Astrocyte (in vitro differentiated cells and primary cell): ENCODE measurements at regions not wholly inside any gene's neighbourhood (a gene's known extent, or its start where the extent isn't known, plus 50 kb on each side); places are given as distances from the start of the nearest gene placed in this dataset.

Source experiments
- DNase-seq: peaks from one replicate; pipeline ENCODE4 v3.0.0-alpha.2; 2010; ENCODE audit warnings: low read depth
- FAIRE-seq: peaks from 2 replicates; lab custom pipeline; 2011; peaks lifted over from hg19 to GRCh38; lab: Jason Lieb, UNC
- H2AFZ ChIP-seq: 2 replicates; pipeline ENCODE4 v1.6.0; 2012; ENCODE audit warnings: low read depth, low read length, inconsistent platforms
- H3K27ac ChIP-seq: 2 replicates; pipeline ENCODE4 v1.5.1; 2011; ENCODE audit warnings: low read depth, low read length, inconsistent platforms
- H3K27me3 ChIP-seq: 2 replicates; pipeline ENCODE4 v1.6.0; 2011; ENCODE audit warnings: low read length, inconsistent platforms; ENCODE audit not compliant: insufficient read depth
- H3K36me3 ChIP-seq: 2 replicates; pipeline ENCODE4 v1.5.1; 2011; ENCODE audit warnings: low read length, inconsistent platforms; ENCODE audit not compliant: insufficient read depth
- H3K4me1 ChIP-seq: 2 replicates; pipeline ENCODE4 v1.5.1; 2011; ENCODE audit warnings: low read length, inconsistent platforms; ENCODE audit not compliant: insufficient read depth
- H3K4me2 ChIP-seq: 2 replicates; pipeline ENCODE4 v1.6.0; 2012; ENCODE audit warnings: low read length, inconsistent platforms
- H3K4me3 ChIP-seq: 2 replicates; pipeline ENCODE4 v1.5.1; 2011; ENCODE audit warnings: low read depth, mild to moderate bottlenecking, low read length, inconsistent platforms; ENCODE audit not compliant: insufficient read depth
- H3K79me2 ChIP-seq: 2 replicates; pipeline ENCODE4 v1.6.0; 2012; ENCODE audit warnings: mild to moderate bottlenecking, low read length, inconsistent platforms; ENCODE audit not compliant: insufficient read depth
- H3K9ac ChIP-seq: 2 replicates; pipeline ENCODE4 v1.6.0; 2012; ENCODE audit warnings: mild to moderate bottlenecking, low read length, inconsistent platforms
- H3K9me3 ChIP-seq: 2 replicates; pipeline ENCODE4 v1.5.1; 2012; ENCODE audit warnings: low read depth, mild to moderate bottlenecking, low read length, inconsistent platforms; ENCODE audit not compliant: insufficient read depth
- H4K20me1 ChIP-seq: 2 replicates; pipeline ENCODE4 v1.6.0; 2012; ENCODE audit warnings: low read length, inconsistent platforms; ENCODE audit not compliant: insufficient read depth
- H3K27ac Mint-ChIP-seq: one replicate; pipeline ENCODE4 v1.8.0; 2021; ENCODE audit warnings: mild to moderate bottlenecking, mixed read lengths; ENCODE audit not compliant: unreplicated experiment
- H3K27me3 Mint-ChIP-seq: one replicate; pipeline ENCODE4 v1.8.0; 2021; ENCODE audit warnings: low read depth, mixed read lengths; ENCODE audit not compliant: unreplicated experiment
- H3K36me3 Mint-ChIP-seq: one replicate; pipeline ENCODE4 v1.8.0; 2021; ENCODE audit warnings: low read depth, mixed read lengths; ENCODE audit not compliant: unreplicated experiment
- H3K4me1 Mint-ChIP-seq: one replicate; pipeline ENCODE4 v1.8.0; 2021; ENCODE audit warnings: low read depth, mixed read lengths; ENCODE audit not compliant: unreplicated experiment
- H3K4me3 Mint-ChIP-seq: one replicate; pipeline ENCODE4 v1.8.0; 2021; ENCODE audit warnings: mild to moderate bottlenecking, moderate library complexity, mixed read lengths; ENCODE audit not compliant: unreplicated experiment
- H3K9me3 Mint-ChIP-seq: one replicate; pipeline ENCODE4 v1.8.0; 2021; ENCODE audit warnings: mild to moderate bottlenecking, mixed read lengths; ENCODE audit not compliant: unreplicated experiment
- EZH2 ChIP-seq: IDR thresholded peaks from 2 replicates; pipeline ENCODE4 v1.6.1; 2012; ENCODE audit warnings: mild to moderate bottlenecking, low read length, inconsistent platforms; ENCODE audit not compliant: insufficient read depth
- TF ChIP-seq, protein P1 (sequence below): IDR thresholded peaks from 2 replicates; pipeline ENCODE4 v1.5.1; 2011; ENCODE audit warnings: low read depth, mild to moderate bottlenecking, inconsistent platforms, low read length, moderate library complexity; ENCODE audit not compliant: insufficient read depth

DNA sequence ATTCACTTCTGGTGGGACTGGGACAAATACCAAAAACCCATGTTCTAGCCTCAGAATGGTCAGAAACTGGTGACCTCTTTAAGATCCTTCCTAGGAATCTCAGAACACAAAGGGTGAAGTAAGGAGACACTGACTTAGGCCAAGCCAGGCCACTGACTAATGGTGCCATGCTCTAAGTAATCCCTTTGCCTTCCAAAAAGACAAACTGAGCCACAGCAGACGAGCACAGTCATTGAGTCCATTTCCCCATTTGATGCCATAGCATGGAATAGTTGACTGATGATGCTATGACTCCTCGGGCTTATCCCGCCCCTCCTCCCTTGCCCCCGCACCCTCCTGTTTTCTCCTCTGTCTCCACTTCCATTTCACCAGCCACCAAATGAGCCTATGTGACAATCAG lies 145.8 kb upstream of the ZNF648 start:
- no peak overlapping the region for H3K4me3 ChIP-seq
- H3K36me3 ChIP-seq, result no peaks in the 10 kb centered on the region
- Mint-ChIP-seq H3K9me3 (no peaks in the 10 kb centered on the region), H3K27me3 (peaks cover 5% of the 10 kb centered on the region), H3K27ac (no peak overlapping the region), H3K36me3 (no peaks in the 10 kb centered on the region), H3K4me3 (no peak overlapping the region), H3K4me1 (peaks cover 28% of the 10 kb centered on the region)
- no peak overlapping the region for H3K9ac ChIP-seq
- H3K4me2 ChIP-seq, result no peak overlapping the region
- H4K20me1 ChIP-seq, result no peaks in the 10 kb centered on the region
- no peak overlapping the region for H2AFZ ChIP-seq
- H3K27ac ChIP-seq, result no peak overlapping the region
- no peaks in the 10 kb centered on the region for H3K9me3 ChIP-seq
- no peaks in the 10 kb centered on the region for H3K79me2 ChIP-seq
- FAIRE-seq (no peak), DNase-seq (no peak)
- no peaks in the 10 kb centered on the region for H3K27me3 ChIP-seq
- TF ChIP-seq, protein P1, sequence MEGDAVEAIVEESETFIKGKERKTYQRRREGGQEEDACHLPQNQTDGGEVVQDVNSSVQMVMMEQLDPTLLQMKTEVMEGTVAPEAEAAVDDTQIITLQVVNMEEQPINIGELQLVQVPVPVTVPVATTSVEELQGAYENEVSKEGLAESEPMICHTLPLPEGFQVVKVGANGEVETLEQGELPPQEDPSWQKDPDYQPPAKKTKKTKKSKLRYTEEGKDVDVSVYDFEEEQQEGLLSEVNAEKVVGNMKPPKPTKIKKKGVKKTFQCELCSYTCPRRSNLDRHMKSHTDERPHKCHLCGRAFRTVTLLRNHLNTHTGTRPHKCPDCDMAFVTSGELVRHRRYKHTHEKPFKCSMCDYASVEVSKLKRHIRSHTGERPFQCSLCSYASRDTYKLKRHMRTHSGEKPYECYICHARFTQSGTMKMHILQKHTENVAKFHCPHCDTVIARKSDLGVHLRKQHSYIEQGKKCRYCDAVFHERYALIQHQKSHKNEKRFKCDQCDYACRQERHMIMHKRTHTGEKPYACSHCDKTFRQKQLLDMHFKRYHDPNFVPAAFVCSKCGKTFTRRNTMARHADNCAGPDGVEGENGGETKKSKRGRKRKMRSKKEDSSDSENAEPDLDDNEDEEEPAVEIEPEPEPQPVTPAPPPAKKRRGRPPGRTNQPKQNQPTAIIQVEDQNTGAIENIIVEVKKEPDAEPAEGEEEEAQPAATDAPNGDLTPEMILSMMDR, result no peak
- TF ChIP-seq EZH2, result no peak
- H3K4me1 ChIP-seq, result no peaks in the 10 kb centered on the region

DNA sequence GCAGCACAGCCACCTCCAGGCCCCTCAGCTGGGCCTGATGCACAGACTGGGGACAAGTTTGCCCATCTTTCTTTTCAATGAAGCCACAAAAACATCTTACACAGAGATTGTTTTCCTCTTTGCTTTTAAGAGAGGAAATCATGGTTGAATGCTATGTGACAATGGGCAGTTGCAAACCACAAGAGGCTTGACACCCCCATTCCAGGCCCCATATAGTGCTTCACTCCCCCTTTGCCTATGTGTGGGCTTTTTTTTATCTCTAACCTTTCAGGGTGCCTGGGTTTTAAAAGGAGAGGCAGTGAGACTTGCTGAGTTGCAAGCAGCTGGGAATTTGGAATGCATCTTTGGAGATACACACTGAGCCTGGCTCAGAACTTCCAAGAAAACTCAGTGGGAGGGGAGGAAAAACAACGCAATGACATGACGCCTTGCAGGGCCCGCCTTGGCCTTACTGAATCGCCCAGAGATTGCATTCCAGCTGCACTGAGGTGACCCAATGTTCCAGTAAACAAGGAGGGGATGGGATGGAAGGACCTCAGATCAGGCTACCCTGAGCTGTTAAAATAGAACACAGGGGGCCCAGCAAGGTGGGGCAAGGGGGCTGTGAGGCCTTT lies 145.2 kb upstream of the ZNF648 start:
- no peak overlapping the region for H3K4me2 ChIP-seq
- H2AFZ ChIP-seq, result no peak overlapping the region
- no peak for FAIRE-seq
- no peak overlapping the region for H3K4me3 ChIP-seq
- no peaks in the 10 kb centered on the region for H3K9me3 ChIP-seq
- no peak for DNase-seq
- no peaks in the 10 kb centered on the region for H3K79me2 ChIP-seq
- Mint-ChIP-seq H3K9me3 (no peaks in the 10 kb centered on the region), H3K36me3 (no peaks in the 10 kb centered on the region), H3K27ac (no peak overlapping the region), H3K27me3 (peaks cover 5% of the 10 kb centered on the region), H3K4me3 (no peak overlapping the region), H3K4me1 (peaks cover 28% of the 10 kb centered on the region)
- H3K27me3 ChIP-seq, result no peaks in the 10 kb centered on the region
- H3K4me1 ChIP-seq, result no peaks in the 10 kb centered on the region
- no peaks in the 10 kb centered on the region for H4K20me1 ChIP-seq
- H3K27ac ChIP-seq, result no peak overlapping the region
- no peak overlapping the region for H3K9ac ChIP-seq
- no peaks in the 10 kb centered on the region for H3K36me3 ChIP-seq
- TF ChIP-seq, protein P1, result no peak
- no peak for TF ChIP-seq EZH2

DNA sequence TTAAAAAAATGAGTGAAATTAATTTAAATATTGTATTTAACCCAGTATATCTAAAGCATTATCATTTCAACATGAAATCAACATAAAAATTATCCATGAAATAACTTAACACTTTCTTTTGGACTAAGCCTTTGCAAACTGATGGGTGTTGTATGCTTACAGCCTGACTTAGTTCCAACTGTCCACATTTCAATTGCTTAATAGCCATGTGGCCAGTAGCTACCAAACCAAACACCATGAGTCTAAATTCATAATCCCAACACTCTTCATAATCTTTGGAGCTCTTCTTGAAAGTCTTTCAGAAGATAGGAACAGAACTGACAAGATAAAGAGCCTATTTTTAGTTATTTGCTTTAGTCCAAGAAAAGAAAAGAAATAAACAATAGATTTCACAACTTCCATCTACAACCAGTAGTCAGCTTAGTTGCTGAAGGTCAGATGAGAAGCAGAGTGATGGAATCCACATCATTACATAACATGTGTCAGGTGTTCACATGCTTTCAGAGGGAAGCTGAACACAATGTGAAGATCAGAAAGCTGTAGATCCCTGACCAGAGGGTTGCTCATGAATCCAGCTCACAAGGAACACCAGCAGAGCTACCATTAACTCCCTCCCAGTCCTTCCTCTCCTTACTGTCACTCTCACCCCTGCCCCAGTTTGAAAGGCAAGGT lies 144.0 kb upstream of the ZNF648 start:
- no peak overlapping the region for H3K9ac ChIP-seq
- no peak for TF ChIP-seq EZH2
- TF ChIP-seq, protein P1, result no peak
- no peaks in the 10 kb centered on the region for H3K36me3 ChIP-seq
- no peak overlapping the region for H3K4me2 ChIP-seq
- FAIRE-seq, result no peak
- H3K36me3 Mint-ChIP-seq, result no peaks in the 10 kb centered on the region
- H3K4me3 ChIP-seq, result no peak overlapping the region
- no peaks in the 10 kb centered on the region for H3K9me3 ChIP-seq
- no peak overlapping the region for H3K27ac Mint-ChIP-seq
- no peak for DNase-seq
- no peaks in the 10 kb centered on the region for H4K20me1 ChIP-seq
- H2AFZ ChIP-seq, result no peak overlapping the region
- H3K9me3 Mint-ChIP-seq, result no peaks in the 10 kb centered on the region
- H3K4me1 Mint-ChIP-seq, result peaks cover 21% of the 10 kb centered on the region
- H3K27me3 Mint-ChIP-seq, result peaks cover 4% of the 10 kb centered on the region
- H3K27me3 ChIP-seq, result no peaks in the 10 kb centered on the region
- H3K4me1 ChIP-seq, result no peaks in the 10 kb centered on the region
- H3K27ac ChIP-seq, result no peak overlapping the region
- no peaks in the 10 kb centered on the region for H3K79me2 ChIP-seq
- H3K4me3 Mint-ChIP-seq, result no peak overlapping the region
